Right lobe of liver (tissue), 4 donors: ENCODE measurements at regions not wholly inside any gene's neighbourhood (a gene's known extent, or its start where the extent isn't known, plus 50 kb on each side); places are given as distances from the start of the nearest gene placed in this dataset.

ENCODE experiments used
- POLR2A ChIP-seq: fragments of 450-650 bp; IDR thresholded peaks from one replicate; pipeline ENCODE4 v1.6.1; 2017; ENCODE audit warnings: antibody characterized with exemption, mild to moderate bottlenecking
- TF ChIP-seq, protein P1 (sequence below), 4 donors: fragments of 200-600 bp in 3 of 4; fragments of 450-650 bp in 1 of 4; IDR thresholded peaks; one replicate each; pipeline versions ENCODE4 v1.5.1 to v1.8.0; 2016 to 2022; ENCODE audit warnings: antibody characterized with exemption in 4 of 4, mild to moderate bottlenecking in 2 of 4
- donor health status: DM: no; HTN: no; CAD: no.
- donor health status: DM: no; HTN: no; CAD: no.
- donor health status: DM: no; HTN: yes; CAD: no.

DNA sequence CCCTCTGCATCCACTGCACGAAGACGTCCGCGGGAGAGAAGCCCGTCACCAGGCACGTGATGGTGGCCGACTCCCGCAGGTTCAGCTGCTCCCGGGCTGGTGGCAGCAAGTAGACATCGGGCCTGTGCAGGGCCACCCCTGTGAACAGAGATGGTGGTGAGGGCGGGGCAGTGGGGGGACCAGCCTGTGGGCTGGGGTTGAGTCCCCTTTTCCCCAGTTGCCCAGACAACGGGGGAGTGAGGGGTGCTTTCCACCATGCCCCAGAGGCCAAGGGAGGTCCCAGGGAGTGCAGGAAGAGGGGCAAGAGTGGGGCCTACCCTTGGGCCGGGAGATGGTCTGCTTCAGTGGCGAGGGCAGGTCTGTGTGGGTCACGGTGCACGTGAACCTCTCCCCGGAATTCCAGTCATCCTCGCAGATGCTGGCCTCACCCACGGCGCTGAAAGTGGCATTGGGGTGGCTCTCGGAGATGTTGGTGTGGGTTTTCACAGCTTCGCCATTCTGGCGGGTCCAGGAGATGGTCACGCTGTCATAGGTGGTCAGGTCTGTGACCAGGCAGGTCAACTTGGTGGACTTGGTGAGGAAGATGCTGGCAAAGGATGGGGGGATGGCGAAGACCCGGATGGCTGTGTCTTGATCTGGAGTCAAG, 328.3 kb downstream of the TMEM121 start:
- TF ChIP-seq, protein P1, sequence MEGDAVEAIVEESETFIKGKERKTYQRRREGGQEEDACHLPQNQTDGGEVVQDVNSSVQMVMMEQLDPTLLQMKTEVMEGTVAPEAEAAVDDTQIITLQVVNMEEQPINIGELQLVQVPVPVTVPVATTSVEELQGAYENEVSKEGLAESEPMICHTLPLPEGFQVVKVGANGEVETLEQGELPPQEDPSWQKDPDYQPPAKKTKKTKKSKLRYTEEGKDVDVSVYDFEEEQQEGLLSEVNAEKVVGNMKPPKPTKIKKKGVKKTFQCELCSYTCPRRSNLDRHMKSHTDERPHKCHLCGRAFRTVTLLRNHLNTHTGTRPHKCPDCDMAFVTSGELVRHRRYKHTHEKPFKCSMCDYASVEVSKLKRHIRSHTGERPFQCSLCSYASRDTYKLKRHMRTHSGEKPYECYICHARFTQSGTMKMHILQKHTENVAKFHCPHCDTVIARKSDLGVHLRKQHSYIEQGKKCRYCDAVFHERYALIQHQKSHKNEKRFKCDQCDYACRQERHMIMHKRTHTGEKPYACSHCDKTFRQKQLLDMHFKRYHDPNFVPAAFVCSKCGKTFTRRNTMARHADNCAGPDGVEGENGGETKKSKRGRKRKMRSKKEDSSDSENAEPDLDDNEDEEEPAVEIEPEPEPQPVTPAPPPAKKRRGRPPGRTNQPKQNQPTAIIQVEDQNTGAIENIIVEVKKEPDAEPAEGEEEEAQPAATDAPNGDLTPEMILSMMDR (IDR thresholded peaks at IDR 0.05) = no peak
- no peak for TF ChIP-seq POLR2A
